ENCODE measurements at regions not wholly inside any gene's neighbourhood (a gene's known extent, or its start where the extent isn't known, plus 50 kb on each side); places are given as distances from the start of the nearest gene placed in this dataset.

DNA sequence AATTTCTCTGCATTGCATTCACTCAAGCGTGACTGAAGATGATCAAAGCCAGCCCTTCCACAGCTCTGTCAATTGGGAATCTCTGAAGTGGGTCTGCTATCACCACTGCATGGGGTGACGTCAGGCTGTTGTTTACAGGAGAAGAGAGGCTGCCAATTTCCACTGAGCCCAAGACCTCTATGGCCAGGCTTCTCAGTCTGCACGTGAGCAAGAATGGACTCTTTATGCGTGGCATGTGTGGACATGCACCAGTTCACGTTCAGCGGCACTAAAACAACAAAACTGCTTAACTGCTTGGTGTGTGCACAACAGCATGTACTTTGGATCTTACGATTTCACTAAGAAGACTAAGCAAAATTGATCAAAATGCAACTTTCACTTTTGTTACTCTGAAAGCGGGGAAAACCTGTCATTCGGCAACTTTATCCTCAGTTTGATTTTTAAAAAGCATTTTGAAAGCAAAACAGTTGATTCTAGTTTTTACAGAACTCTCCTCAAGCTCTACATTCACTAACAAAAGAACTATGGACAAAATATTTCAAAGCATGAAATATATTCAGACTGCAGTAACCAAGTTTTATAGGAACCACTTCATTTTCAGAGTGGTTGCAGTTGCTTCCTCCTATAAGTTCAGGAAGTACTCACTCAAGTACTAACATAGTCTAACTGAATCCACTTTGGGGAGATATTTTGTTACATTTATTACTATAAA is 77.0 kb upstream of the SERTAD2 start:
- DNase-seq (ENCODE audit: extremely low read depth, low read depth) = peak; percentile 64
- TF ChIP-seq, protein P1, sequence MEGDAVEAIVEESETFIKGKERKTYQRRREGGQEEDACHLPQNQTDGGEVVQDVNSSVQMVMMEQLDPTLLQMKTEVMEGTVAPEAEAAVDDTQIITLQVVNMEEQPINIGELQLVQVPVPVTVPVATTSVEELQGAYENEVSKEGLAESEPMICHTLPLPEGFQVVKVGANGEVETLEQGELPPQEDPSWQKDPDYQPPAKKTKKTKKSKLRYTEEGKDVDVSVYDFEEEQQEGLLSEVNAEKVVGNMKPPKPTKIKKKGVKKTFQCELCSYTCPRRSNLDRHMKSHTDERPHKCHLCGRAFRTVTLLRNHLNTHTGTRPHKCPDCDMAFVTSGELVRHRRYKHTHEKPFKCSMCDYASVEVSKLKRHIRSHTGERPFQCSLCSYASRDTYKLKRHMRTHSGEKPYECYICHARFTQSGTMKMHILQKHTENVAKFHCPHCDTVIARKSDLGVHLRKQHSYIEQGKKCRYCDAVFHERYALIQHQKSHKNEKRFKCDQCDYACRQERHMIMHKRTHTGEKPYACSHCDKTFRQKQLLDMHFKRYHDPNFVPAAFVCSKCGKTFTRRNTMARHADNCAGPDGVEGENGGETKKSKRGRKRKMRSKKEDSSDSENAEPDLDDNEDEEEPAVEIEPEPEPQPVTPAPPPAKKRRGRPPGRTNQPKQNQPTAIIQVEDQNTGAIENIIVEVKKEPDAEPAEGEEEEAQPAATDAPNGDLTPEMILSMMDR (IDR thresholded peaks at IDR 0.05; ENCODE audit: low read depth, low read length) = no peak

DNA sequence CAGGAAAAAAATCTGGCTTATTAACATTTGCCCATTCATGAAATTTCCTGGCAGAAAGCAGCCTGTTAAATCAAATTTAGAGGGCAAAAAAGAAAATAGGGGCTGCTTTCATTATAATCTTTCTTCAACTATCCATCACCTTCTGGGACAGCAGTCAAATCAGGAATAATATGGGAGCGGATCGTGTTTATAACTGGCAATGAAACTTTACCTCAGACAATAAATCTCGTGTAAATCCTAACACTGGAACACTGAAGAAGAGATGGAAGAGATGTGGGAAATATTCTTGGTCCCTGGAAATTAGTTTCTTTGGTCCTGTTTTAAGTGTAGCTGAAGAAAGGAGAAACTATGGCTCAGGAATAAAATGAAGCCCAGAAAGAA is 77.5 kb upstream of the SERTAD2 start:
- DNase-seq (ENCODE audit: extremely low read depth, low read depth) = no peak
- TF ChIP-seq, protein P1 (IDR thresholded peaks at IDR 0.05; ENCODE audit: low read depth, low read length) = no peak

DNA sequence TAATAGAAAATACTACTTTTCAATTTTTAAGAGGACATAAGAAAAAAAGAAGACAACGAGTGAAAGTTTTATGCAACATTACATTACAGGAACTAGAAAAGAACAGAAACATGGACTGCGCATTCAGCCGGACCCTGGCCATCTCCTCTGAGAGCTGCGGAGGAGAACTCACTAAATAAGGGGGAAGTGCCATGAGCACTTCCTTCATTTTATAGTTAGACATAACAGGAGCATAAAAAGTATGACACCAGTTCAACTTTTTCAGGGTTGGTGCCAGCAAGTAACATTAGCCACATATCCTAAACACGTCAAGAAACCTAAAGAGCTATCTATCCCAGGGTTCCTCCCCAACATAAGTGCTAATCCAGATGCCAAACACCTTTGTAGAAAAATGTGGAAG is 78.0 kb upstream of the SERTAD2 start:
- no peak for DNase-seq (ENCODE audit: extremely low read depth, low read depth)

DNA sequence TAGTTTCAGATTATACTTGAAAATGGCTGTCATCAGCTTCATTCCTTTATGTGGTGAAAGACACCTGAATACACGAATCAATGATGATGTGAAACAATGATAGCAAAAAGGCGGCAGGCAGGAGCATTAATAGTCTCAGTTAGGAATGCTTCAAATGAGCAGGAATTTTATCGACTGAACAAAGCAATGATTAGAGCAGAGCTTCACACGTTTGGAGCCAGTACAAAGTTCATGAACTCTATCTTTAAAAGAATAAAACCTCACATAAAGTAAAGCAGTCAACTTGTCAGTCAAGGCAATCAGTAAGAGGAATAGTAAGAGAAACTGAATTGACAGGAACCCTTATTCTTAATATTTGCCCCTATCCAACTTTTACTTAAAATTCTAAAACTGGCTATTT is 78.4 kb upstream of the SERTAD2 start:
- DNase-seq (ENCODE audit: extremely low read depth, low read depth) = no peak
- TF ChIP-seq, protein P1 (IDR thresholded peaks at IDR 0.05; ENCODE audit: low read depth, low read length) = no peak

More for the DNA sequence above, 78.0 kb upstream of the SERTAD2 start:
- TF ChIP-seq, protein P1 (IDR thresholded peaks at IDR 0.05; ENCODE audit: low read depth, low read length) = no peak

DNA sequence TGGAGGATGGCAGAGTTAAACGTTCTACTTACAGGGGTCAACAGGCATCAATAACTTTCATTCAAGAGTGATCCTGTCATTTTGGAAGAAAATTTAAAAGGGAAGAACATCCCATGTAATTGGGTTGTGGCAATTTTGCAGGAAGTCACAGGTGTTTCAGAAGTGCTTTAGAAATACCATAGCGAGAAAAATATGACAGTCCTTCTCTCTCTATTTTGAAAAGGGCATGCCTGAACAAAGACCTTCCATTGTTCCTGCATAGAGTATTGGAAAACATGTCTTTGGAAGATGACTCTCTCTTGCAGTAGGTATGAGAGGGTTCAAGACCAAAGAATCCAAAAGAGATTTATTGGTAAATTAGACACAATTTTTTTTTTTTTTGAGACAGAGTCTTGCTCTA is 81.8 kb upstream of the SERTAD2 start:
- TF ChIP-seq, protein P1 (IDR thresholded peaks at IDR 0.05; ENCODE audit: low read depth, low read length) = no peak
- DNase-seq (ENCODE audit: extremely low read depth, low read depth) = no peak

DNA sequence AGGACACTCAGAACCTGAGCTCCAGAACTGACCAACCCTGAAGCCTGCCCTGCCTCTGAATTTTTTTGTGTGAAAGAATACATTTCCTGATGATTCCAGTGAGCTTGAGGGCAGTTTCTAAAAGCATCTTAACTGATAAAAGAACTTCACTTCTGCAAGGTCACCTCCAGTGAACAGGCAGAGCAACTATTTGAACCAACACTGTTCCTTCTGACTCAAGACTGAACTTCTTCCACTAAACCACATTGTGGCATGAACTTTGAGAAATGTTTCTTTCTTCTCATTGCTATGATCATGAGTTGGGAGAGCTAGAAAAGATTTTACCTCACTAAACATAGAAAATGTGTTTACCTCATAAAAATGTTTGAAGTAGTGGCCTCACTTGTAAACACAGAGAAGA is 83.8 kb upstream of the SERTAD2 start:
- no peak for DNase-seq (ENCODE audit: extremely low read depth, low read depth)
- TF ChIP-seq, protein P1 (IDR thresholded peaks at IDR 0.05; ENCODE audit: low read depth, low read length) = no peak

DNA sequence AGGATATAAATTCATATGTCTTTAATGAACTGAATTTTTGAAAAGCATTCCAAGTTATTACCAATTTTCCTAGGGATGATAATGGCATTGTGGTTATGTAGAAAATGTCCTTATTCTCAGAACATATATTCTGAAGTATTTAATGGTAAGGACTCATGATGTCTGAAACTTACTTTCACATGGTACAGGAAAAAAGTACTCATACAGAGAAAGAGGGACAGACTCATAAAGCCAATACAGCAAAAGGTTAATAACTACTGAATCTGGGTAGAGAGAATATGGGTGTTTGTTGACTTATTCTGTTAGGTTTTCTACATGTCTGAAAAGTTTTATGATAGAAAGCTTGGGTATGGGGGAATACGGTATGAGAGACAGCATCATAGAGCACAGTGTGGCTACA is 84.3 kb upstream of the SERTAD2 start:
- TF ChIP-seq, protein P1 (IDR thresholded peaks at IDR 0.05; ENCODE audit: low read depth, low read length) = no peak
- DNase-seq (ENCODE audit: extremely low read depth, low read depth) = no peak

Data from AG09319 (cell line).